A673 (cell line): ENCODE measurements at regions not wholly inside any gene's neighbourhood (a gene's known extent, or its start where the extent isn't known, plus 50 kb on each side); places are given as distances from the start of the nearest gene placed in this dataset.

Source experiments
- EZH2 ChIP-seq: fragments of 200-600 bp; sonication (generic); IDR thresholded peaks from 2 replicates; pipeline ENCODE4 v1.6.1; 2017; ENCODE audit warnings: borderline replicate concordance, low read depth, mild to moderate bottlenecking, mixed read lengths, antibody characterized with exemption, low read length; ENCODE audit not compliant: poor library complexity, severe bottlenecking
- TF ChIP-seq, protein P1 (sequence below): fragments of 300-800, 200-600 bp; sonication (generic); conservative IDR thresholded peaks from 2 replicates; pipeline ENCODE4 v1.5.1; 2017; ENCODE audit warnings: low read depth, mild to moderate bottlenecking, antibody characterized with exemption, low read length, moderate library complexity, mixed read lengths

DNA sequence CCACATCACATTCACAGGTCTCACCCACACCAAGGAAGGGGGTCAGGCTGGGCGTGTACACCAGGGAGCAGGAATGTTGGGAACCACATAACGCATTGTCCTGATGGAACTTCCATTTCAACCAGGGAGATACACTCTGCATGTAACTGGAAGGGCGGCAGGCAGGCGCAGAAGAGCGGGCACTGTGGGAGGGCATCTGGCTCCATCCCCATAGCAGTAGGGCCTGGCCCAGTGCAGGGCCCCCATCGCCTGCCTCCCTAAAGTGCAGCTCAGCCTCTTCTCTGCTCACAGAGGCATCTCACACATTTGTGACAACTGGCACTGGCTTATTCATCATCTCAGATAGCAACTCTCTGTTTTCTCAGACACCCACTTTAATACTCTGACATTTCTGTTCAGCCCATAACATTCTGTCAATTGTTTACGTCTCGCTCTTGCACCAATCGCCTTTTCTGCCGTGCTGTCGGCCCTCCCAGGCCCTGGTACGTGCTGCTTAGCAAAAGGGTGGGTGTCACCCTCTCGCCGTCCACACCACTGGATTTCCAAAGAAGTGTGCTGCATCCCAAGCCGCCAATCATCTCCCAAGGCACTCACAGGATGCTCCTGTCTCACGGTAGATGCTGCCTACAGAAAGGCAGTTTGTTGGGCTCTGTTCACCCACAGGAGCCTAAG is 353.3 kb upstream of the ZNF507 start:
- TF ChIP-seq, protein P1, sequence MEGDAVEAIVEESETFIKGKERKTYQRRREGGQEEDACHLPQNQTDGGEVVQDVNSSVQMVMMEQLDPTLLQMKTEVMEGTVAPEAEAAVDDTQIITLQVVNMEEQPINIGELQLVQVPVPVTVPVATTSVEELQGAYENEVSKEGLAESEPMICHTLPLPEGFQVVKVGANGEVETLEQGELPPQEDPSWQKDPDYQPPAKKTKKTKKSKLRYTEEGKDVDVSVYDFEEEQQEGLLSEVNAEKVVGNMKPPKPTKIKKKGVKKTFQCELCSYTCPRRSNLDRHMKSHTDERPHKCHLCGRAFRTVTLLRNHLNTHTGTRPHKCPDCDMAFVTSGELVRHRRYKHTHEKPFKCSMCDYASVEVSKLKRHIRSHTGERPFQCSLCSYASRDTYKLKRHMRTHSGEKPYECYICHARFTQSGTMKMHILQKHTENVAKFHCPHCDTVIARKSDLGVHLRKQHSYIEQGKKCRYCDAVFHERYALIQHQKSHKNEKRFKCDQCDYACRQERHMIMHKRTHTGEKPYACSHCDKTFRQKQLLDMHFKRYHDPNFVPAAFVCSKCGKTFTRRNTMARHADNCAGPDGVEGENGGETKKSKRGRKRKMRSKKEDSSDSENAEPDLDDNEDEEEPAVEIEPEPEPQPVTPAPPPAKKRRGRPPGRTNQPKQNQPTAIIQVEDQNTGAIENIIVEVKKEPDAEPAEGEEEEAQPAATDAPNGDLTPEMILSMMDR, result no peak
- no peak for TF ChIP-seq EZH2
